Esophagus (tissue), 2 donors: ENCODE measurements at regions not wholly inside any gene's neighbourhood (a gene's known extent, or its start where the extent isn't known, plus 50 kb on each side); places are given as distances from the start of the nearest gene placed in this dataset.

Source experiments
- H3K27ac ChIP-seq, 2 donors: one replicate each; pipeline ENCODE4 v1.5.1; 2013; ENCODE audit warnings: low read depth in 2 of 2, mild to moderate bottlenecking in 2 of 2, inconsistent platforms in 1 of 2, low read length in 1 of 2, moderate library complexity in 1 of 2
- H3K27me3 ChIP-seq, 2 donors: one replicate each; pipeline ENCODE4 v1.6.1; 2013; ENCODE audit warnings: low read length in 2 of 2, control low read depth in 1 of 2, mild to moderate bottlenecking in 1 of 2; ENCODE audit not compliant: insufficient read depth in 2 of 2, control insufficient read depth in 1 of 2
- H3K36me3 ChIP-seq, 2 donors: one replicate each; pipeline ENCODE4 v1.6.1; 2013; ENCODE audit warnings: low read length in 1 of 2; ENCODE audit not compliant: control insufficient read depth in 2 of 2, insufficient read depth in 2 of 2
- H3K4me1 ChIP-seq, 2 donors: one replicate each; pipeline ENCODE4 v1.6.1; 2013; ENCODE audit warnings: low read length in 1 of 2; ENCODE audit not compliant: control insufficient read depth in 2 of 2, insufficient read depth in 2 of 2
- H3K4me3 ChIP-seq, 2 donors: one replicate each; pipeline ENCODE4 v1.5.1; 2013; ENCODE audit warnings: low read length in 2 of 2, mild to moderate bottlenecking in 2 of 2, low read depth in 1 of 2, moderate library complexity in 1 of 2
- H3K9me3 ChIP-seq, 2 donors: one replicate each; pipeline ENCODE4 v1.6.1; 2013; ENCODE audit warnings: mild to moderate bottlenecking in 2 of 2, low read depth in 1 of 2, low read length in 1 of 2, moderate library complexity in 1 of 2; ENCODE audit not compliant: control insufficient read depth in 2 of 2, insufficient read depth in 1 of 2
- WGBS, 2 donors: extraction: QIAGEN DNeasy Blood & Tissue Kit; methylation state at CpG; one replicate each; pipeline ENCODE4 v1.1.7; 2013; 5-methylcytosine and 5-hydroxymethylcytosine counted together
- donor health status: healthy with polysubstance abuse.
- donor health status: Bipolar disorder and iron deficiency.

GRCh38 chr19:28711411-28711810, 501.5 kb downstream of the UQCRFS1 start:
- Histone ChIP-seq H3K4me3 (no peak overlapping the region), H3K4me1 (no peaks in the 10 kb centered on the region), H3K27ac (no peak overlapping the region), H3K27me3 (no peaks in the 10 kb centered on the region), H3K9me3 (no peaks in the 10 kb centered on the region), H3K36me3 (no peaks in the 10 kb centered on the region)
- WGBS, 2 donors: 56 to 80% methylated on average over 3 of the region's 3 CpGs

GRCh38 chr19:28710278-28710677, 502.7 kb downstream of the UQCRFS1 start:
- H3K9me3 ChIP-seq: no peaks in the 10 kb centered on the region
- H3K27me3 ChIP-seq: no peaks in the 10 kb centered on the region
- H3K4me3 ChIP-seq: no peak overlapping the region
- H3K27ac ChIP-seq: no peak overlapping the region
- H3K36me3 ChIP-seq: no peaks in the 10 kb centered on the region
- no peaks in the 10 kb centered on the region for H3K4me1 ChIP-seq
- WGBS, 2 donors: 1 to 2% methylated on average over 3 of the region's 3 CpGs

GRCh38 chr19:28706693-28707092, 506.3 kb downstream of the UQCRFS1 start:
- H3K27me3 ChIP-seq: no peaks in the 10 kb centered on the region
- H3K4me1 ChIP-seq: no peaks in the 10 kb centered on the region
- no peaks in the 10 kb centered on the region for H3K9me3 ChIP-seq
- no peaks in the 10 kb centered on the region for H3K36me3 ChIP-seq
- 78 to 80% methylated on average over 2 of the region's 2 CpGs for WGBS, 2 donors
- no peak overlapping the region for H3K4me3 ChIP-seq
- no peak overlapping the region for H3K27ac ChIP-seq

- Histone ChIP-seq H3K36me3 (no peaks in the 10 kb centered on the region), H3K4me1 (no peaks in the 10 kb centered on the region), H3K9me3 (no peaks in the 10 kb centered on the region), H3K27me3 (no peaks in the 10 kb centered on the region), H3K4me3 (no peak overlapping the region), H3K27ac (no peak overlapping the region)
- WGBS, 2 donors: 56 to 66% methylated on average over 3 of the region's 3 CpGs
Measured at GRCh38 chr19:28705008-28705407, 507.9 kb downstream of the UQCRFS1 start.

GRCh38 chr19:28703400-28703956, 509.5 kb downstream of the UQCRFS1 start:
- Histone ChIP-seq H3K4me3 (no peak overlapping the region), H3K9me3 (no peaks in the 10 kb centered on the region), H3K27me3 (no peaks in the 10 kb centered on the region), H3K27ac (no peak overlapping the region), H3K4me1 (no peaks in the 10 kb centered on the region), H3K36me3 (no peaks in the 10 kb centered on the region)

GRCh38 chr19:28701491-28701890, 511.5 kb downstream of the UQCRFS1 start:
- Histone ChIP-seq H3K4me1 (no peaks in the 10 kb centered on the region), H3K27me3 (no peaks in the 10 kb centered on the region), H3K27ac (no peak overlapping the region), H3K4me3 (no peak overlapping the region), H3K9me3 (no peaks in the 10 kb centered on the region), H3K36me3 (no peaks in the 10 kb centered on the region)
- 73 to 80% methylated on average over 1 of the region's 1 CpG for WGBS, 2 donors

- Histone ChIP-seq H3K4me3 (no peak overlapping the region), H3K36me3 (no peaks in the 10 kb centered on the region), H3K27ac (no peak overlapping the region), H3K27me3 (no peaks in the 10 kb centered on the region), H3K9me3 (no peaks in the 10 kb centered on the region), H3K4me1 (no peaks in the 10 kb centered on the region)
- WGBS, 2 donors: 78% methylated on average over 4 of the region's 4 CpGs
Measured at GRCh38 chr19:28700176-28700575, 512.8 kb downstream of the UQCRFS1 start.

GRCh38 chr19:28697308-28697707, 515.6 kb downstream of the UQCRFS1 start:
- WGBS, 2 donors: 77 to 92% methylated on average over 1 of the region's 1 CpG
- H3K27ac ChIP-seq: no peak overlapping the region
- H3K4me1 ChIP-seq: no peaks in the 10 kb centered on the region
- H3K36me3 ChIP-seq: no peaks in the 10 kb centered on the region
- no peaks in the 10 kb centered on the region for H3K27me3 ChIP-seq
- H3K4me3 ChIP-seq: no peak overlapping the region
- peaks cover 0 to 3% of the 10 kb centered on the region in 2 donors for H3K9me3 ChIP-seq

GRCh38 chr19:28694812-28695211, 518.1 kb downstream of the UQCRFS1 start:
- Histone ChIP-seq H3K27ac (no peak overlapping the region), H3K4me3 (no peak overlapping the region), H3K9me3 (peaks cover 0 to 3% of the 10 kb centered on the region in 2 donors), H3K4me1 (no peaks in the 10 kb centered on the region), H3K27me3 (no peaks in the 10 kb centered on the region), H3K36me3 (no peaks in the 10 kb centered on the region)
- 70 to 74% methylated on average over 5 of the region's 5 CpGs for WGBS, 2 donors

- H3K4me3 ChIP-seq: no peak overlapping the region
- peaks cover 0 to 3% of the 10 kb centered on the region in 2 donors for H3K9me3 ChIP-seq
- no peaks in the 10 kb centered on the region for H3K4me1 ChIP-seq
- 74 to 86% methylated on average over 1 of the region's 1 CpG for WGBS, 2 donors
- no peak overlapping the region for H3K27ac ChIP-seq
- H3K27me3 ChIP-seq: no peaks in the 10 kb centered on the region
- no peaks in the 10 kb centered on the region for H3K36me3 ChIP-seq
Measured at GRCh38 chr19:28691683-28692082, 521.3 kb downstream of the UQCRFS1 start.
